Testis (tissue), 2 donors: ENCODE measurements at regions not wholly inside any gene's neighbourhood (a gene's known extent, or its start where the extent isn't known, plus 50 kb on each side); places are given as distances from the start of the nearest gene placed in this dataset.

Experiments
- POLR2A ChIP-seq: fragments of 450-650 bp; IDR thresholded peaks from one replicate; pipeline ENCODE4 v1.6.1; 2017; ENCODE audit warnings: antibody characterized with exemption, mild to moderate bottlenecking, moderate library complexity
- TF ChIP-seq, protein P1 (sequence below), 3 experiments: fragments of 450-650 bp in 2 of 3; fragments of 200-600 bp in 1 of 3; sonication (generic) in 1 of 3; IDR thresholded peaks; one replicate each; pipeline ENCODE4 v1.5.1; 2016 to 2019; ENCODE audit warnings: antibody characterized with exemption in 3 of 3, mild to moderate bottlenecking in 2 of 3, moderate library complexity in 1 of 3

DNA sequence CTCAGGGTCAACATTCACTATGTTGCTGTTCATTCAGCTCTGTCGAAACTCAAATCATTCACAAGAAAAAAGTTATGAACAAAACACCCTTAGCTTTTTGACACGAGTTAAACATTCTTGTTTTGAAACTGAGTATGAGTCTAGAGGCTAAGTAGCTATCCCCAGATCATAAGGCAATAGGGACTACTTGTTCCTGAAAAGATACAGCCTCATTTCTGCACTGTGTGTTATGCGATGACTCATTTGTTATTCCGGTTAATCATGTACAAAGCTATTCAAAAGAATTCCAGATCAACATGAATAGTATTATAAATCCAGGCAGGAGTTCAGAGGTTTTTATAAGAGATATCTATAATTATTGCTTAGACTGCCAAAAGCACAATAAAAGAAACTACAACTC is 908.0 kb downstream of the QKI start:
- TF ChIP-seq, protein P1, sequence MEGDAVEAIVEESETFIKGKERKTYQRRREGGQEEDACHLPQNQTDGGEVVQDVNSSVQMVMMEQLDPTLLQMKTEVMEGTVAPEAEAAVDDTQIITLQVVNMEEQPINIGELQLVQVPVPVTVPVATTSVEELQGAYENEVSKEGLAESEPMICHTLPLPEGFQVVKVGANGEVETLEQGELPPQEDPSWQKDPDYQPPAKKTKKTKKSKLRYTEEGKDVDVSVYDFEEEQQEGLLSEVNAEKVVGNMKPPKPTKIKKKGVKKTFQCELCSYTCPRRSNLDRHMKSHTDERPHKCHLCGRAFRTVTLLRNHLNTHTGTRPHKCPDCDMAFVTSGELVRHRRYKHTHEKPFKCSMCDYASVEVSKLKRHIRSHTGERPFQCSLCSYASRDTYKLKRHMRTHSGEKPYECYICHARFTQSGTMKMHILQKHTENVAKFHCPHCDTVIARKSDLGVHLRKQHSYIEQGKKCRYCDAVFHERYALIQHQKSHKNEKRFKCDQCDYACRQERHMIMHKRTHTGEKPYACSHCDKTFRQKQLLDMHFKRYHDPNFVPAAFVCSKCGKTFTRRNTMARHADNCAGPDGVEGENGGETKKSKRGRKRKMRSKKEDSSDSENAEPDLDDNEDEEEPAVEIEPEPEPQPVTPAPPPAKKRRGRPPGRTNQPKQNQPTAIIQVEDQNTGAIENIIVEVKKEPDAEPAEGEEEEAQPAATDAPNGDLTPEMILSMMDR (IDR thresholded peaks at IDR 0.05), result no peak
- TF ChIP-seq POLR2A, result no peak
